Stimulated activated CD4-positive, alpha-beta T cell treated with anti-CD3 and anti-CD28 coated beads, Interleukin-1b, Interleukin-23, amount 100 ng/mL, for 48 hours (primary cell): ENCODE measurements at regions not wholly inside any gene's neighbourhood (a gene's known extent, or its start where the extent isn't known, plus 50 kb on each side); places are given as distances from the start of the nearest gene placed in this dataset.

Experiments
- DNase-seq: peaks from one replicate; pipeline ENCODE4 v3.0.0-alpha.2; 2020

- no peak for DNase-seq
Measured at GRCh38 chrX:41973208-41973607, 49.9 kb upstream of the CASK start.
